Fibroblast of the aortic adventitia (primary cell): ENCODE measurements at regions not wholly inside any gene's neighbourhood (a gene's known extent, or its start where the extent isn't known, plus 50 kb on each side); places are given as distances from the start of the nearest gene placed in this dataset.

ENCODE experiments used
- DNase-seq: peaks from one replicate; pipeline ENCODE4 v3.0.0-alpha.2; 2010; ENCODE audit warnings: low read depth
- H3K4me3 ChIP-seq: 2 replicates; pipeline ENCODE4 v1.5.1; 2011; ENCODE audit warnings: low read depth, mild to moderate bottlenecking, control low read depth, low read length, moderate library complexity
- CTCF ChIP-seq: IDR thresholded peaks from 2 replicates; pipeline ENCODE4 v1.5.1; 2011; ENCODE audit warnings: mild to moderate bottlenecking, low read length, control low read depth, inconsistent platforms; ENCODE audit not compliant: insufficient read depth

GRCh38 chr2:8158711-8159110, 523.1 kb upstream of the ID2 start:
- DNase-seq: no peak
- no peak for TF ChIP-seq CTCF

GRCh38 chr2:8159211-8159965, 522.5 kb upstream of the ID2 start:
- DNase-seq: no peak
- no peak for TF ChIP-seq CTCF
- no peak overlapping the region for H3K4me3 ChIP-seq

More at GRCh38 chr2:8158711-8159110, 523.1 kb upstream of the ID2 start:
- H3K4me3 ChIP-seq: no peak overlapping the region

- no peak for DNase-seq
- no peak overlapping the region for H3K4me3 ChIP-seq
- no peak for TF ChIP-seq CTCF
Measured at GRCh38 chr2:8159966-8160603, 521.8 kb upstream of the ID2 start.

- H3K4me3 ChIP-seq: no peak overlapping the region
- no peak for TF ChIP-seq CTCF
- no peak for DNase-seq
Measured at GRCh38 chr2:8160959-8161358, 520.9 kb upstream of the ID2 start.

GRCh38 chr2:8162552-8162951, 519.3 kb upstream of the ID2 start:
- DNase-seq: no peak
- no peak for TF ChIP-seq CTCF
- no peak overlapping the region for H3K4me3 ChIP-seq

- DNase-seq: no peak
- no peak overlapping the region for H3K4me3 ChIP-seq
Measured at GRCh38 chr2:8165550-8165949, 516.3 kb upstream of the ID2 start.

More at GRCh38 chr2:8165550-8165949, 516.3 kb upstream of the ID2 start:
- TF ChIP-seq CTCF: no peak
